ENCODE measurements at regions not wholly inside any gene's neighbourhood (a gene's known extent, or its start where the extent isn't known, plus 50 kb on each side); places are given as distances from the start of the nearest gene placed in this dataset.
"Not testable (repeated sequence)": the region's sequence is repeated elsewhere in the genome, so short reads cannot be mapped to it uniquely, and the experiment has no call there.

- WGBS, 2 donors, result 89 to 96% methylated on average over 2 of the region's 2 CpGs
- no peak overlapping the region for H3K27ac ChIP-seq (ENCODE audit: low read depth in 1 of 2, low read length in 1 of 2)
- peaks cover 0 to 2% (median 0%) of the 10 kb centered on the region in 4 donors for H3K9me3 ChIP-seq (ENCODE audit: control insufficient read depth in 4 of 4, insufficient read depth in 3 of 4, low read length in 3 of 4)
- no peak for TF ChIP-seq CTCF (IDR thresholded peaks at IDR 0.05; ENCODE audit: control extremely low read depth, extremely low read depth)
- no peaks in the 10 kb centered on the region for H3K4me1 ChIP-seq (ENCODE audit: control insufficient read depth in 5 of 5, insufficient read depth in 5 of 5, low read length in 5 of 5)
- no peak overlapping the region for H3K4me3 ChIP-seq
- DNase-seq (no peak), ATAC-seq (ENCODE audit: insufficient read depth, low FRiP score) (no peak)
- no peak overlapping the region for H3K9ac ChIP-seq (ENCODE audit: insufficient read depth in 1 of 2, low read length in 2 of 2)
- H3K36me3 ChIP-seq (ENCODE audit: control insufficient read depth in 4 of 4, insufficient read depth in 4 of 4, low read length in 4 of 4), result no peaks in the 10 kb centered on the region
- H3K27me3 ChIP-seq (ENCODE audit: control insufficient read depth in 3 of 3, insufficient read depth in 3 of 3, low read length in 2 of 3), result no peaks in the 10 kb centered on the region
Measured at GRCh38 chr4:84254537-84254936, 244.6 kb downstream of the NKX6-1 start.

- Histone ChIP-seq H3K9me3 (ENCODE audit: control insufficient read depth in 4 of 4, insufficient read depth in 3 of 4, low read length in 3 of 4) (no peaks in the 10 kb centered on the region), H3K4me1 (ENCODE audit: control insufficient read depth in 5 of 5, insufficient read depth in 5 of 5, low read length in 5 of 5) (peaks cover 0 to 3% (median 0%) of the 10 kb centered on the region in 5 donors), H3K27ac (ENCODE audit: low read depth in 1 of 2, low read length in 1 of 2) (no peak overlapping the region), H3K27me3 (ENCODE audit: control insufficient read depth in 3 of 3, insufficient read depth in 3 of 3, low read length in 2 of 3) (no peaks in the 10 kb centered on the region), H3K36me3 (ENCODE audit: control insufficient read depth in 4 of 4, insufficient read depth in 4 of 4, low read length in 4 of 4) (no peaks in the 10 kb centered on the region), H3K4me3 (no peak overlapping the region), H3K9ac (ENCODE audit: insufficient read depth in 1 of 2, low read length in 2 of 2) (no peak overlapping the region)
- 71 to 79% methylated on average over 2 of the region's 2 CpGs for WGBS, 2 donors
- no peak for ATAC-seq (ENCODE audit: insufficient read depth, low FRiP score)
- no peak for TF ChIP-seq CTCF (IDR thresholded peaks at IDR 0.05; ENCODE audit: control extremely low read depth, extremely low read depth)
- DNase-seq, result no peak
Measured at GRCh38 chr4:84249521-84249920, 249.6 kb downstream of the NKX6-1 start.

GRCh38 chr4:84245042-84245441, 254.1 kb downstream of the NKX6-1 start:
- WGBS, 2 donors, result 92% methylated on average over 13 to 14 of the region's 14 CpGs
- not testable (repeated sequence) for H3K9me3 ChIP-seq (ENCODE audit: control insufficient read depth in 4 of 4, insufficient read depth in 3 of 4, low read length in 3 of 4); ATAC-seq (ENCODE audit: insufficient read depth, low FRiP score); DNase-seq; H3K9ac ChIP-seq (ENCODE audit: insufficient read depth in 1 of 2, low read length in 2 of 2); H3K4me1 ChIP-seq (ENCODE audit: control insufficient read depth in 5 of 5, insufficient read depth in 5 of 5, low read length in 5 of 5); H3K27ac ChIP-seq (ENCODE audit: low read depth in 1 of 2, low read length in 1 of 2); H3K36me3 ChIP-seq (ENCODE audit: control insufficient read depth in 4 of 4, insufficient read depth in 4 of 4, low read length in 4 of 4); H3K27me3 ChIP-seq (ENCODE audit: control insufficient read depth in 3 of 3, insufficient read depth in 3 of 3, low read length in 2 of 3); H3K4me3 ChIP-seq

- WGBS, 2 donors, result 93 to 95% methylated on average over 19 of the region's 19 CpGs
- H3K36me3 ChIP-seq (ENCODE audit: control insufficient read depth in 4 of 4, insufficient read depth in 4 of 4, low read length in 4 of 4); ATAC-seq (ENCODE audit: insufficient read depth, low FRiP score); H3K9me3 ChIP-seq (ENCODE audit: control insufficient read depth in 4 of 4, insufficient read depth in 3 of 4, low read length in 3 of 4); H3K4me3 ChIP-seq; H3K27ac ChIP-seq (ENCODE audit: low read depth in 1 of 2, low read length in 1 of 2); H3K9ac ChIP-seq (ENCODE audit: insufficient read depth in 1 of 2, low read length in 2 of 2); H3K27me3 ChIP-seq (ENCODE audit: control insufficient read depth in 3 of 3, insufficient read depth in 3 of 3, low read length in 2 of 3); DNase-seq; H3K4me1 ChIP-seq (ENCODE audit: control insufficient read depth in 5 of 5, insufficient read depth in 5 of 5, low read length in 5 of 5): not testable (repeated sequence)
Measured at GRCh38 chr4:84244346-84244801, 254.7 kb downstream of the NKX6-1 start.

GRCh38 chr4:84243685-84244084, 255.4 kb downstream of the NKX6-1 start:
- Histone ChIP-seq H3K27me3 (ENCODE audit: control insufficient read depth in 3 of 3, insufficient read depth in 3 of 3, low read length in 2 of 3) (no peaks in the 10 kb centered on the region), H3K27ac (ENCODE audit: low read depth in 1 of 2, low read length in 1 of 2) (no peak overlapping the region), H3K36me3 (ENCODE audit: control insufficient read depth in 4 of 4, insufficient read depth in 4 of 4, low read length in 4 of 4) (no peaks in the 10 kb centered on the region), H3K9ac (ENCODE audit: insufficient read depth in 1 of 2, low read length in 2 of 2) (no peak overlapping the region), H3K4me1 (ENCODE audit: control insufficient read depth in 5 of 5, insufficient read depth in 5 of 5, low read length in 5 of 5) (peaks cover 0 to 5% (median under 1%) of the 10 kb centered on the region in 5 donors), H3K4me3 (no peak overlapping the region), H3K9me3 (ENCODE audit: control insufficient read depth in 4 of 4, insufficient read depth in 3 of 4, low read length in 3 of 4) (no peaks in the 10 kb centered on the region)
- 91 to 92% methylated on average over 14 of the region's 14 CpGs for WGBS, 2 donors
- DNase-seq, result no peak
- no peak for TF ChIP-seq CTCF (IDR thresholded peaks at IDR 0.05; ENCODE audit: control extremely low read depth, extremely low read depth)
- ATAC-seq (ENCODE audit: insufficient read depth, low FRiP score), result no peak

Measured in lung (tissue), 11 donors.